Stomach (tissue), 8 donors: ENCODE measurements at regions not wholly inside any gene's neighbourhood (a gene's known extent, or its start where the extent isn't known, plus 50 kb on each side); places are given as distances from the start of the nearest gene placed in this dataset.

Experiments
- DNase-seq, 2 donors: peaks; one replicate each; pipeline versions ENCODE4 v3.0.0 to v3.0.0-alpha.2; 2013 to 2019
- H3K27ac ChIP-seq, 5 donors: fragments of 200-600 bp in 4 of 5; sonication (generic) in 4 of 5; one replicate each; pipeline ENCODE4 v1.5.1; 2013 to 2019; ENCODE audit warnings: mild to moderate bottlenecking in 1 of 5, moderate library complexity in 1 of 5
- H3K27me3 ChIP-seq, 3 donors: fragments of 200-600 bp; sonication (generic); one replicate each; pipeline ENCODE4 v1.5.1; 2017 to 2019; ENCODE audit warnings: mixed run types in 1 of 3
- H3K36me3 ChIP-seq, 4 donors: fragments of 200-600 bp; sonication (generic); 1 replicate in 3 of 4; 2 replicates in 1 of 4; pipeline ENCODE4 v1.5.1; 2016 to 2019
- H3K4me1 ChIP-seq, 4 donors: fragments of 200-600 bp; sonication (generic); one replicate each; pipeline ENCODE4 v1.5.1; 2016 to 2019
- H3K4me3 ChIP-seq, 4 donors: fragments of 200-600 bp; sonication (generic) in 3 of 4; one replicate each; pipeline ENCODE4 v1.5.1; 2016 to 2019; ENCODE audit warnings: mild to moderate bottlenecking in 1 of 4
- H3K9me3 ChIP-seq, 4 donors: fragments of 200-600 bp; sonication (generic); one replicate each; pipeline ENCODE4 v1.5.1; 2016 to 2019
- CTCF ChIP-seq, 7 experiments: fragments of 450-650 bp in 4 of 7; fragments of 200-600 bp in 3 of 7; sonication (generic) in 3 of 7; IDR thresholded peaks; one replicate each; pipeline ENCODE4 v1.5.1; 2016 to 2019; ENCODE audit warnings: antibody characterized with exemption in 7 of 7, control low read depth in 2 of 7, mild to moderate bottlenecking in 1 of 7
- EP300 ChIP-seq: sonication (generic); formaldehyde crosslinking; IDR thresholded peaks from one replicate; pipeline ENCODE4 v1.6.1; 2017; ENCODE audit warnings: antibody characterized with exemption
- POLR2A ChIP-seq, 4 donors: fragments of 450-650 bp; IDR thresholded peaks; one replicate each; pipeline ENCODE4 v1.6.1; 2016; ENCODE audit warnings: antibody characterized with exemption in 4 of 4, control low read depth in 2 of 4, mild to moderate bottlenecking in 1 of 4, moderate library complexity in 1 of 4
- POLR2AphosphoS5 ChIP-seq, 3 donors: sonication (generic); formaldehyde crosslinking; IDR thresholded peaks; one replicate each; pipeline ENCODE4 v1.6.1; 2016; ENCODE audit warnings: antibody characterized with exemption in 3 of 3
- WGBS, 5 donors: extraction: QIAGEN DNeasy Blood & Tissue Kit in 3 of 5; methylation state at CpG; one replicate each; pipeline versions ENCODE4 v1.1.5 to v1.1.7; 2013 to 2018; 5-methylcytosine and 5-hydroxymethylcytosine counted together
- intact Hi-C: fragments of 100-400 bp; cut with DNase I; formaldehyde crosslinking; loops from one replicate; pipeline ENCODE4 v1.15.1; 2023; ENCODE audit warnings: low total_unique reads
- donor health status: healthy with polysubstance abuse.
- donor health status: Bipolar disorder and iron deficiency.
- donor health status: healthy.

DNA sequence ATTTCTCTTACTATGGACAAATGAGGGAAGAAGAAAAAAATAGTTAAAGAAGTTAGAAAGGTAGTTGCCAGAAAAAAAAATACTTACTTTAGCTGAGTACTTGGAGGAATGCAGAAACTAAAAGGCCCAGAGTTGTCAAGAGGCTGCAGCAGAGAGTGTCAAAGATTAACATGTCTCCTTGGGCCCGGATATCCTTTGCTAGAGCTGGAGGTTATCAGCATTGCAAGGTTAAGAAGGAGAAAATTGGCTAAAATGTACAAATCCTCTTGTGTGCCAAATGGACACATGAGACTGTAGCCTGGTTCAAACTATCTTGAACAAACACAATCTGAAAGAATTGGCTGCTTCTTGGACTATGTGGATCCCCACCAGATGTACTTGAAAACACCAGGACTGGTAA, 377.0 kb downstream of the SEMA3D start:
- Histone ChIP-seq H3K36me3 (no peaks in the 10 kb centered on the region), H3K27me3 (no peaks in the 10 kb centered on the region), H3K27ac (no peak overlapping the region), H3K9me3 (no peaks in the 10 kb centered on the region), H3K4me1 (peaks cover 0 to 8% (median 3%) of the 10 kb centered on the region in 4 donors), H3K4me3 (no peak overlapping the region)
- TF ChIP-seq POLR2AphosphoS5 (IDR thresholded peaks at IDR 0.05) = no peak
- intact Hi-C loops = no loop called here
- DNase-seq = no peak
- WGBS, 5 donors = 26 to 63% (median 41%) methylated on average over 1 of the region's 1 CpG

- Histone ChIP-seq H3K27me3 (no peaks in the 10 kb centered on the region), H3K27ac (no peak overlapping the region), H3K4me3 (no peak overlapping the region), H3K36me3 (no peaks in the 10 kb centered on the region), H3K9me3 (no peaks in the 10 kb centered on the region), H3K4me1 (peaks cover 0 to 7% (median 0%) of the 10 kb centered on the region in 4 donors)
- WGBS, 5 donors = 89 to 95% (median 92%) methylated on average over 3 of the region's 3 CpGs
- intact Hi-C loops = no loop called here
- TF ChIP-seq POLR2A (IDR thresholded peaks at IDR 0.05) (no peak), EP300 (no peak), CTCF (IDR thresholded peaks at IDR 0.05) (no peak), POLR2AphosphoS5 (IDR thresholded peaks at IDR 0.05) (no peak)
- no peak for DNase-seq
Observed at GRCh38 chr7:84803979-84804378, 382.9 kb downstream of the SEMA3D start.

DNA sequence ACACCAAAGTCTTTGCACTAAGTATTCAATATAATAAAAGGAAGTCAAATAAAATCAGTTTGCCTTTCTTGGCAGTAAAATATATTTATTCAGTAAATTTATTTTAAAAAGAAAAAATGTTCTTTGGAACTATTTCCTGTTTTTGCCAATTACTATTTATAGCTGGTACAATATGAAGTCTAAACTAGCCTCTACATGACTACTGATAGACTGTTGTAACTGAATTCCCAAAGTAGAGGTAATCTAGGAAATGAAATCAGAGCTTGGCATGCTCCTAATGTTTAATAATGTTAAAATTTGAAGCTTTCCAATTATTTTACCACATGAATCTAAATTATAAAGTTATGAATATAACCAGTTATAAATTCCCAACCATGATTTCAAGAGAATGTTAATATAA, 385.5 kb downstream of the SEMA3D start:
- Histone ChIP-seq H3K36me3 (no peaks in the 10 kb centered on the region), H3K9me3 (peaks cover 0 to 3% (median 0%) of the 10 kb centered on the region in 4 donors), H3K4me1 (peaks cover 0 to 7% (median 0%) of the 10 kb centered on the region in 4 donors), H3K27ac (no peak overlapping the region), H3K4me3 (no peak overlapping the region), H3K27me3 (no peaks in the 10 kb centered on the region)
- TF ChIP-seq CTCF (IDR thresholded peaks at IDR 0.05) (no peak), POLR2A (IDR thresholded peaks at IDR 0.05) (no peak), POLR2AphosphoS5 (IDR thresholded peaks at IDR 0.05) (no peak), EP300 (no peak)
- intact Hi-C loops = no loop called here
- no peak for DNase-seq

- no peak overlapping the region for H3K27ac ChIP-seq
- H3K36me3 ChIP-seq = no peaks in the 10 kb centered on the region
- H3K4me1 ChIP-seq = peaks cover 0 to 7% (median 0%) of the 10 kb centered on the region in 4 donors
- 93 to 100% (median 96%) methylated on average over 1 of the region's 1 CpG for WGBS, 5 donors
- intact Hi-C loops = no loop called here
- peaks cover 0 to 5% (median 0%) of the 10 kb centered on the region in 4 donors for H3K9me3 ChIP-seq
- TF ChIP-seq EP300 (no peak), POLR2A (IDR thresholded peaks at IDR 0.05) (no peak), POLR2AphosphoS5 (IDR thresholded peaks at IDR 0.05) (no peak), CTCF (IDR thresholded peaks at IDR 0.05) (no peak)
- DNase-seq = no peak
- H3K27me3 ChIP-seq = no peaks in the 10 kb centered on the region
- no peak overlapping the region for H3K4me3 ChIP-seq
Observed at GRCh38 chr7:84800846-84801245, 386.0 kb downstream of the SEMA3D start.

- Histone ChIP-seq H3K4me3 (no peak overlapping the region), H3K9me3 (peaks cover 0 to 5% (median 0%) of the 10 kb centered on the region in 4 donors), H3K36me3 (no peaks in the 10 kb centered on the region), H3K27ac (no peak overlapping the region), H3K27me3 (no peaks in the 10 kb centered on the region), H3K4me1 (peaks cover 0 to 7% (median 0%) of the 10 kb centered on the region in 4 donors)
- DNase-seq = peak in 1 of 2 donors; percentile 36
- TF ChIP-seq EP300 = no peak
- no peak for TF ChIP-seq POLR2A (IDR thresholded peaks at IDR 0.05)
- no peak for TF ChIP-seq POLR2AphosphoS5 (IDR thresholded peaks at IDR 0.05)
- no peak for TF ChIP-seq CTCF (IDR thresholded peaks at IDR 0.05)
- intact Hi-C loops = no loop called here
- WGBS, 5 donors = 18 to 43% (median 30%) methylated on average over 4 of the region's 4 CpGs
Observed at GRCh38 chr7:84799106-84799505, 387.8 kb downstream of the SEMA3D start.
